Gastrocnemius medialis (tissue), 4 donors: ENCODE measurements at regions not wholly inside any gene's neighbourhood (a gene's known extent, or its start where the extent isn't known, plus 50 kb on each side); places are given as distances from the start of the nearest gene placed in this dataset.

ENCODE experiments used
- POLR2A ChIP-seq, 2 donors: fragments of 450-650 bp; IDR thresholded peaks; one replicate each; pipeline ENCODE4 v1.6.1; 2017; ENCODE audit warnings: antibody characterized with exemption in 2 of 2, mild to moderate bottlenecking in 2 of 2, moderate library complexity in 2 of 2
- TF ChIP-seq, protein P1 (sequence below), 5 experiments: fragments of 450-650 bp in 3 of 5; fragments of 200-600 bp in 2 of 5; sonication (generic) in 2 of 5; IDR thresholded peaks in 4 of 5; conservative IDR thresholded peaks in 1 of 5; 1 replicate in 4 of 5; 2 replicates in 1 of 5; pipeline ENCODE4 v1.5.1; 2016 to 2019; ENCODE audit warnings: antibody characterized with exemption in 5 of 5, mild to moderate bottlenecking in 3 of 5, moderate library complexity in 3 of 5

GRCh38 chr13:105441051-105441750 lies 1094.3 kb downstream of the EFNB2 start:
- TF ChIP-seq POLR2A (IDR thresholded peaks at IDR 0.05): no peak
- TF ChIP-seq, protein P1, sequence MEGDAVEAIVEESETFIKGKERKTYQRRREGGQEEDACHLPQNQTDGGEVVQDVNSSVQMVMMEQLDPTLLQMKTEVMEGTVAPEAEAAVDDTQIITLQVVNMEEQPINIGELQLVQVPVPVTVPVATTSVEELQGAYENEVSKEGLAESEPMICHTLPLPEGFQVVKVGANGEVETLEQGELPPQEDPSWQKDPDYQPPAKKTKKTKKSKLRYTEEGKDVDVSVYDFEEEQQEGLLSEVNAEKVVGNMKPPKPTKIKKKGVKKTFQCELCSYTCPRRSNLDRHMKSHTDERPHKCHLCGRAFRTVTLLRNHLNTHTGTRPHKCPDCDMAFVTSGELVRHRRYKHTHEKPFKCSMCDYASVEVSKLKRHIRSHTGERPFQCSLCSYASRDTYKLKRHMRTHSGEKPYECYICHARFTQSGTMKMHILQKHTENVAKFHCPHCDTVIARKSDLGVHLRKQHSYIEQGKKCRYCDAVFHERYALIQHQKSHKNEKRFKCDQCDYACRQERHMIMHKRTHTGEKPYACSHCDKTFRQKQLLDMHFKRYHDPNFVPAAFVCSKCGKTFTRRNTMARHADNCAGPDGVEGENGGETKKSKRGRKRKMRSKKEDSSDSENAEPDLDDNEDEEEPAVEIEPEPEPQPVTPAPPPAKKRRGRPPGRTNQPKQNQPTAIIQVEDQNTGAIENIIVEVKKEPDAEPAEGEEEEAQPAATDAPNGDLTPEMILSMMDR (IDR thresholded peaks at IDR 0.05 in 4 of 5, conservative IDR thresholded peaks at IDR 0.05 in 1 of 5): no peak
